ENCODE measurements at regions not wholly inside any gene's neighbourhood (a gene's known extent, or its start where the extent isn't known, plus 50 kb on each side); places are given as distances from the start of the nearest gene placed in this dataset.

- peak overlapping the region in 2 of 4 donors; percentile 9 to 24 for H3K4me3 ChIP-seq
- H3K36me3 ChIP-seq, result no peaks in the 10 kb centered on the region
- intact Hi-C loops (cut with DNase I; ENCODE audit: low total_unique reads), result no loop called here
- peak overlapping the region; percentile 10 to 58 (median 40) for H3K27ac ChIP-seq
- peaks cover 0 to 10% (median 0%) of the 10 kb centered on the region in 4 donors for H3K4me1 ChIP-seq
- H3K27me3 ChIP-seq, result no peaks in the 10 kb centered on the region
- H3K9me3 ChIP-seq, result no peaks in the 10 kb centered on the region
- TF ChIP-seq POLR2AphosphoS5 (IDR thresholded peaks at IDR 0.05) (no peak), POLR2A (IDR thresholded peaks at IDR 0.05) (no peak), EP300 (IDR thresholded peaks at IDR 0.05) (no peak)
- TF ChIP-seq, protein P1, sequence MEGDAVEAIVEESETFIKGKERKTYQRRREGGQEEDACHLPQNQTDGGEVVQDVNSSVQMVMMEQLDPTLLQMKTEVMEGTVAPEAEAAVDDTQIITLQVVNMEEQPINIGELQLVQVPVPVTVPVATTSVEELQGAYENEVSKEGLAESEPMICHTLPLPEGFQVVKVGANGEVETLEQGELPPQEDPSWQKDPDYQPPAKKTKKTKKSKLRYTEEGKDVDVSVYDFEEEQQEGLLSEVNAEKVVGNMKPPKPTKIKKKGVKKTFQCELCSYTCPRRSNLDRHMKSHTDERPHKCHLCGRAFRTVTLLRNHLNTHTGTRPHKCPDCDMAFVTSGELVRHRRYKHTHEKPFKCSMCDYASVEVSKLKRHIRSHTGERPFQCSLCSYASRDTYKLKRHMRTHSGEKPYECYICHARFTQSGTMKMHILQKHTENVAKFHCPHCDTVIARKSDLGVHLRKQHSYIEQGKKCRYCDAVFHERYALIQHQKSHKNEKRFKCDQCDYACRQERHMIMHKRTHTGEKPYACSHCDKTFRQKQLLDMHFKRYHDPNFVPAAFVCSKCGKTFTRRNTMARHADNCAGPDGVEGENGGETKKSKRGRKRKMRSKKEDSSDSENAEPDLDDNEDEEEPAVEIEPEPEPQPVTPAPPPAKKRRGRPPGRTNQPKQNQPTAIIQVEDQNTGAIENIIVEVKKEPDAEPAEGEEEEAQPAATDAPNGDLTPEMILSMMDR (IDR thresholded peaks at IDR 0.05), result no peak
- DNase-seq, result peak in 1 of 2 donors; percentile 58
- WGBS, 5 donors, result 53 to 63% (median 56%) methylated on average over 17 of the region's 17 CpGs
Observed at GRCh38 chr18:61606068-61606660, 272.9 kb downstream of the CDH20 start.

GRCh38 chr18:61605376-61606067 is 272.3 kb downstream of the CDH20 start:
- no peak for DNase-seq
- TF ChIP-seq, protein P1 (IDR thresholded peaks at IDR 0.05), result no peak
- no peak for TF ChIP-seq POLR2AphosphoS5 (IDR thresholded peaks at IDR 0.05)
- TF ChIP-seq POLR2A (IDR thresholded peaks at IDR 0.05), result no peak
- TF ChIP-seq EP300 (IDR thresholded peaks at IDR 0.05), result no peak
- H3K4me3 ChIP-seq, result no peak overlapping the region
- H3K27me3 ChIP-seq, result no peaks in the 10 kb centered on the region
- H3K9me3 ChIP-seq, result no peaks in the 10 kb centered on the region
- H3K4me1 ChIP-seq, result peaks cover 0 to 10% (median 0%) of the 10 kb centered on the region in 4 donors
- 55 to 68% (median 64%) methylated on average over 3 of the region's 3 CpGs for WGBS, 5 donors
- no peaks in the 10 kb centered on the region for H3K36me3 ChIP-seq
- peak overlapping the region in 3 of 5 donors; percentile 39 to 58 (median 57) for H3K27ac ChIP-seq
- intact Hi-C loops (cut with DNase I; ENCODE audit: low total_unique reads), result no loop called here
